Gastroesophageal sphincter (tissue), 4 donors: ENCODE measurements at regions not wholly inside any gene's neighbourhood (a gene's known extent, or its start where the extent isn't known, plus 50 kb on each side); places are given as distances from the start of the nearest gene placed in this dataset.

Source experiments
- ATAC-seq: fragments of 150-250 bp; one replicate; pipeline ENCODE4 v1.9.1; 2016; ENCODE audit warnings: mild to moderate bottlenecking, moderate library complexity
- H3K27ac ChIP-seq, 4 donors: fragments of 200-600 bp; sonication (generic) in 3 of 4; 1 replicate in 3 of 4; 2 replicates in 1 of 4; pipeline ENCODE4 v1.5.1; 2016 to 2019
- H3K27me3 ChIP-seq: fragments of 200-600 bp; sonication (generic); one replicate; pipeline ENCODE4 v1.5.1; 2019
- H3K36me3 ChIP-seq, 2 donors: fragments of 200-600 bp; sonication (generic); one replicate each; pipeline ENCODE4 v1.5.1; 2019; ENCODE audit warnings: control low read depth in 1 of 2
- H3K4me1 ChIP-seq, 3 donors: fragments of 200-600 bp; sonication (generic); 1 replicate in 2 of 3; 2 replicates in 1 of 3; pipeline ENCODE4 v1.5.1; 2016 to 2019; ENCODE audit warnings: control low read depth in 2 of 3
- H3K4me3 ChIP-seq, 2 donors: fragments of 200-600 bp; sonication (generic); one replicate each; pipeline ENCODE4 v1.5.1; 2019; ENCODE audit warnings: mild to moderate bottlenecking in 1 of 2, moderate library complexity in 1 of 2
- H3K9me3 ChIP-seq, 3 donors: fragments of 200-600 bp; sonication (generic); one replicate each; pipeline ENCODE4 v1.5.1; 2017 to 2019; ENCODE audit warnings: control low read depth in 2 of 3
- EP300 ChIP-seq: sonication (generic); formaldehyde crosslinking; IDR thresholded peaks from one replicate; pipeline ENCODE4 v1.6.1; 2017; ENCODE audit warnings: antibody characterized with exemption, mild to moderate bottlenecking
- POLR2A ChIP-seq, 2 donors: fragments of 450-650 bp; IDR thresholded peaks; one replicate each; pipeline ENCODE4 v1.6.1; 2017; ENCODE audit warnings: antibody characterized with exemption in 2 of 2, mild to moderate bottlenecking in 2 of 2, moderate library complexity in 1 of 2
- POLR2AphosphoS5 ChIP-seq: sonication (generic); formaldehyde crosslinking; IDR thresholded peaks from one replicate; pipeline ENCODE4 v1.6.1; 2017; ENCODE audit warnings: antibody characterized with exemption
- WGBS, 2 donors: methylation state at CpG; one replicate each; pipeline ENCODE4 v1.1.5; 2018; ENCODE audit warnings: low coverage in 1 of 2; 5-methylcytosine and 5-hydroxymethylcytosine counted together
- TF ChIP-seq, protein P1 (sequence below), 4 experiments: fragments of 200-600 bp in 2 of 4; fragments of 450-650 bp in 2 of 4; sonication (generic) in 1 of 4; IDR thresholded peaks; one replicate each; pipeline ENCODE4 v1.5.1; 2017 to 2019; ENCODE audit warnings: antibody characterized with exemption in 4 of 4, mild to moderate bottlenecking in 2 of 4, moderate library complexity in 2 of 4

DNA sequence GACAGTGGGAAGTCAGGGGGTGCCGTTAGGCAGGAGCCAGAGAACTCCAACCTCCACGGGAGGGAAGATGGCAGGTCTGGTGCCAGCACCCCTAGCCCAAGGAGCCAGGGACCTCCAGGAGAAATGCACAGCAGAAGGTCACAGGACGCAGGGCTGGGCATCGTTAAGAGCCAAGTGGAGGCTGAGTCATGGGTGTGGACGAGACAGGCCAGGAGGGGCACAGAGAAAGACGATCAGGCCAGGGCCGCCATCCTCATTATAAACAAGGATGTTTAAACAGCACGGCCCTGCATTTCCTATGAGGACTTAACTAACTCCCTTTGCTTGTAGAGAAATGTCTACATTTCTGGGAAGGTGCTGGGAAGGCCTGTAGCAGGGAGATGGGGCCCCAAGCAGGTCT lies 77.9 kb upstream of the FZD10 start:
- WGBS, 2 donors: 50 to 80% methylated on average over 1 to 5 of the region's 8 CpGs
- Histone ChIP-seq H3K4me3 (no peak overlapping the region), H3K9me3 (peaks cover 0 to 2% (median 0%) of the 10 kb centered on the region in 3 donors), H3K36me3 (no peaks in the 10 kb centered on the region), H3K27ac (no peak overlapping the region), H3K4me1 (no peaks in the 10 kb centered on the region), H3K27me3 (peaks cover 42% of the 10 kb centered on the region)
- TF ChIP-seq, protein P1, sequence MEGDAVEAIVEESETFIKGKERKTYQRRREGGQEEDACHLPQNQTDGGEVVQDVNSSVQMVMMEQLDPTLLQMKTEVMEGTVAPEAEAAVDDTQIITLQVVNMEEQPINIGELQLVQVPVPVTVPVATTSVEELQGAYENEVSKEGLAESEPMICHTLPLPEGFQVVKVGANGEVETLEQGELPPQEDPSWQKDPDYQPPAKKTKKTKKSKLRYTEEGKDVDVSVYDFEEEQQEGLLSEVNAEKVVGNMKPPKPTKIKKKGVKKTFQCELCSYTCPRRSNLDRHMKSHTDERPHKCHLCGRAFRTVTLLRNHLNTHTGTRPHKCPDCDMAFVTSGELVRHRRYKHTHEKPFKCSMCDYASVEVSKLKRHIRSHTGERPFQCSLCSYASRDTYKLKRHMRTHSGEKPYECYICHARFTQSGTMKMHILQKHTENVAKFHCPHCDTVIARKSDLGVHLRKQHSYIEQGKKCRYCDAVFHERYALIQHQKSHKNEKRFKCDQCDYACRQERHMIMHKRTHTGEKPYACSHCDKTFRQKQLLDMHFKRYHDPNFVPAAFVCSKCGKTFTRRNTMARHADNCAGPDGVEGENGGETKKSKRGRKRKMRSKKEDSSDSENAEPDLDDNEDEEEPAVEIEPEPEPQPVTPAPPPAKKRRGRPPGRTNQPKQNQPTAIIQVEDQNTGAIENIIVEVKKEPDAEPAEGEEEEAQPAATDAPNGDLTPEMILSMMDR (IDR thresholded peaks at IDR 0.05): no peak
- TF ChIP-seq POLR2AphosphoS5: no peak
- no peak for TF ChIP-seq EP300
- TF ChIP-seq POLR2A (IDR thresholded peaks at IDR 0.05): no peak
- ATAC-seq: no peak

DNA sequence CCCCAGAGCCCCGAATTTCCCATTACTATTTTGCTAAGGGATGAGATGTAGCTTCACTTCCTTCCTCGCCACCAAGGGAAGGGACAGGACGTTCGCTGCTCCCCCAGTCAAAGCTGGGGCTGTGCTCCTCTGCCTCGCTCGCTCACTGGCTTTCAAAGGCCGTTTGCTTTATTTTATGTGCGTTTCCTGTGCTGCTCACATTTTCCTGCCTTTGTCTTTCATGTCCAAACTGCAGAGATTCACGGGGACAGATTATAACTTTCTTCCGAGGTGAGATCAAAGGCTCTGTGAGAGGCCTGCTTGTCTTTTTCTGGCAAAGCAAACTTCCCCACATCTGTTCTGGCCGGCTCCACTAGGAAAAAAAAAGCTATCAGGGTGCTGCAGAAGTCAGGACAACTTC lies 76.0 kb upstream of the FZD10 start:
- 10 to 38% methylated on average over 3 to 4 of the region's 11 CpGs for WGBS, 2 donors
- no peak overlapping the region for H3K27ac ChIP-seq
- ATAC-seq: no peak

DNA sequence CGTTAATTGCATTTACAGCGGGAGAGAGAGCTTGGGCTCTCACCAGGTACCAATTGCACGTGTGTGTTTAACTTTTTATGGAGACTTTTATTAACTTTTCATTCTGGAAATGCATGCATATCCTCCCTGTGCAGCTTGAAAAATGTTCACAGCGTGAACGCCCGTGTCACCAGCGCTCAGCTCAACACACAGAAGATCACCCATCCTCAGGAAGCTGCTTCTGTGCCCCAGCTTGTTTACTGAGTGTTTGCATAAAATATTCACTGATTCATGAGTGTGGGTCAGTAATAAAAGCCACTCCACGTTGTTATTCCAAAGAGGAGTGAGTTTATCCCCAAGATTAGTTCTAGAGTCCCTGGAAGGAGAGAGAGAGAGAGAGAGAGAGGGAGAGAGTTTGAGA lies 75.5 kb upstream of the FZD10 start:
- no peak for ATAC-seq
- TF ChIP-seq, protein P1 (IDR thresholded peaks at IDR 0.05): no peak
- TF ChIP-seq POLR2A (IDR thresholded peaks at IDR 0.05): no peak
- WGBS, 2 donors: 37 to 71% methylated on average over 8 of the region's 8 CpGs

More for the DNA sequence above, 76.0 kb upstream of the FZD10 start:
- no peak for TF ChIP-seq POLR2AphosphoS5
- no peak for TF ChIP-seq EP300
- TF ChIP-seq, protein P1 (IDR thresholded peaks at IDR 0.05): no peak
- TF ChIP-seq POLR2A (IDR thresholded peaks at IDR 0.05): no peak
- no peaks in the 10 kb centered on the region for H3K4me1 ChIP-seq
- peaks cover 27% of the 10 kb centered on the region for H3K27me3 ChIP-seq
- no peaks in the 10 kb centered on the region for H3K36me3 ChIP-seq
- H3K4me3 ChIP-seq: no peak overlapping the region
- H3K9me3 ChIP-seq: no peaks in the 10 kb centered on the region

DNA sequence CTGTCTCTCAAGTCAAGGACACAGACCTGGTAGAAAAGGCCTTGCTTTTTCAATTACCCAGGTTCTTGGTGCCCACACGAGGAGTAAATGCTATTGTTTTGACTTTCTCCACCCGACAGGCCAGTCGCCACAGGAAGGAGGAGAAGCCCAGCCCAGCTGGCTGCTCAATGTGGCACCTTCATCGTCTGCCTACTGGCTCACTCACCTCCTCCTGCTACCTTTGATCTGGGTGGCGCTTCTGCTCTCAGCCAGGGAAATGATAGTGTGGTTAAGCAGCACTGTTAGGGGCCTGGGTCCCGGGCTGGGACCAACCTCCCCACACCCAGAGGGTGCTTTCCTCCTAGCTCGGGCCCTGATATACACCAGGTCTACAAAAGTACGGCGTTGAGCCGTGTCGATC lies 75.0 kb upstream of the FZD10 start:
- no peak for ATAC-seq
- WGBS, 2 donors: 39 to 77% methylated on average over 6 to 7 of the region's 11 CpGs
- H3K27ac ChIP-seq: no peak overlapping the region
- H3K36me3 ChIP-seq: no peaks in the 10 kb centered on the region
- H3K4me3 ChIP-seq: no peak overlapping the region
- TF ChIP-seq POLR2AphosphoS5: no peak
- TF ChIP-seq POLR2A (IDR thresholded peaks at IDR 0.05): no peak
- TF ChIP-seq, protein P1 (IDR thresholded peaks at IDR 0.05): no peak
- no peak for TF ChIP-seq EP300
- H3K9me3 ChIP-seq: no peaks in the 10 kb centered on the region
- peaks cover 28% of the 10 kb centered on the region for H3K27me3 ChIP-seq
- H3K4me1 ChIP-seq: no peaks in the 10 kb centered on the region

More for the DNA sequence above, 75.5 kb upstream of the FZD10 start:
- H3K36me3 ChIP-seq: no peaks in the 10 kb centered on the region
- no peak overlapping the region for H3K27ac ChIP-seq
- no peaks in the 10 kb centered on the region for H3K4me1 ChIP-seq
- no peaks in the 10 kb centered on the region for H3K9me3 ChIP-seq
- peaks cover 25% of the 10 kb centered on the region for H3K27me3 ChIP-seq
- no peak overlapping the region for H3K4me3 ChIP-seq

DNA sequence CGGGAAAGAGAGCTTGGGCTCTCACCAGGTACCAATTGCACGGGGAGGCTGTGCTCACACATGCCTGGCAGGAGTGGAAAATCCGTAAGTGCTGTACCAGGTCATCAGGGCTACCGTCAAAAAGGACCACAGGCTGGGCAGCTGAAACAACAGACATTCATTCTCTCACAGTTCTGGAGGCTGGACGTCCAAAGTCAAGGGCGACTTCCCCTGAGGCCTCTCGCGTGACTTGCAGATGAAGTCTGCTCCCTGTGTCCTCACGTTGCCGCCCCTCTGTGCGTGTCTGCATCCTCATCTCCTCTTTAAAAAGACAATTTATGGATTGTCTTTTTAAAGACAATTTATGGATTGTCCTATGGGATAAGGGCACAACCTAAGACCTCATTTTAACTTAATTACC lies 73.8 kb upstream of the FZD10 start:
- WGBS, 2 donors: 51 to 68% methylated on average over 8 to 11 of the region's 11 CpGs
- H3K9me3 ChIP-seq: no peaks in the 10 kb centered on the region
- no peak for ATAC-seq
- H3K4me3 ChIP-seq: no peak overlapping the region
- no peaks in the 10 kb centered on the region for H3K36me3 ChIP-seq
- TF ChIP-seq, protein P1 (IDR thresholded peaks at IDR 0.05): no peak
- TF ChIP-seq POLR2A (IDR thresholded peaks at IDR 0.05): no peak
- no peak for TF ChIP-seq POLR2AphosphoS5
- H3K27me3 ChIP-seq: peaks cover 35% of the 10 kb centered on the region
- no peak overlapping the region for H3K27ac ChIP-seq
- H3K4me1 ChIP-seq: no peaks in the 10 kb centered on the region
